Upper lobe of left lung (tissue), 4 donors: ENCODE measurements at regions not wholly inside any gene's neighbourhood (a gene's known extent, or its start where the extent isn't known, plus 50 kb on each side); places are given as distances from the start of the nearest gene placed in this dataset.

Experiments used
- POLR2A ChIP-seq, 4 donors: fragments of 450-650 bp; IDR thresholded peaks; one replicate each; pipeline ENCODE4 v1.5.1; 2016 to 2017; ENCODE audit warnings: antibody characterized with exemption in 4 of 4, mild to moderate bottlenecking in 2 of 4
- TF ChIP-seq, protein P1 (sequence below), 6 experiments: fragments of 450-650 bp in 4 of 6; fragments of 200-600 bp in 2 of 6; sonication (generic) in 2 of 6; IDR thresholded peaks; one replicate each; pipeline ENCODE4 v1.5.1; 2016 to 2019; ENCODE audit warnings: antibody characterized with exemption in 6 of 6

DNA sequence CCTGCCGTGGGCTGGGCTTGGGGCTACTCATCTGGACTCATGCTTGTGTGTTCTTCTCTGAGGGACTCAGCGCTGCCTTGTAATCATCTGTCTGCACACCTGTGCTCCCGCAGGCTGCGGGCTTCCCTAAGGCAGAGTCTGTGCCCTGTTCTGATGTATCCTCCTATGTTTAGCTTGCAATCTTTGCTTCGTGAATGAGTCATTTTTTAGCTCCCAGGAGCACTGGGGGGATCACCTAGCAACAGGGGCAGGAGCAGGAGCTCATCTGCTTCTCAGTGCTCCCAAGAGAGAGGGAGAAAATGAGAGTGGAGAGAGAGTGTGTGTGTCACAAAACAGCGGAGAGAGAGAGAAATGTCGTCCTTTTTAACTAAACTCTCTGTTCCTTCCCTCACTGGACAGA, 202.4 kb upstream of the ZNF618 start:
- TF ChIP-seq POLR2A (IDR thresholded peaks at IDR 0.05): no peak
- TF ChIP-seq, protein P1, sequence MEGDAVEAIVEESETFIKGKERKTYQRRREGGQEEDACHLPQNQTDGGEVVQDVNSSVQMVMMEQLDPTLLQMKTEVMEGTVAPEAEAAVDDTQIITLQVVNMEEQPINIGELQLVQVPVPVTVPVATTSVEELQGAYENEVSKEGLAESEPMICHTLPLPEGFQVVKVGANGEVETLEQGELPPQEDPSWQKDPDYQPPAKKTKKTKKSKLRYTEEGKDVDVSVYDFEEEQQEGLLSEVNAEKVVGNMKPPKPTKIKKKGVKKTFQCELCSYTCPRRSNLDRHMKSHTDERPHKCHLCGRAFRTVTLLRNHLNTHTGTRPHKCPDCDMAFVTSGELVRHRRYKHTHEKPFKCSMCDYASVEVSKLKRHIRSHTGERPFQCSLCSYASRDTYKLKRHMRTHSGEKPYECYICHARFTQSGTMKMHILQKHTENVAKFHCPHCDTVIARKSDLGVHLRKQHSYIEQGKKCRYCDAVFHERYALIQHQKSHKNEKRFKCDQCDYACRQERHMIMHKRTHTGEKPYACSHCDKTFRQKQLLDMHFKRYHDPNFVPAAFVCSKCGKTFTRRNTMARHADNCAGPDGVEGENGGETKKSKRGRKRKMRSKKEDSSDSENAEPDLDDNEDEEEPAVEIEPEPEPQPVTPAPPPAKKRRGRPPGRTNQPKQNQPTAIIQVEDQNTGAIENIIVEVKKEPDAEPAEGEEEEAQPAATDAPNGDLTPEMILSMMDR (IDR thresholded peaks at IDR 0.05): no peak
